Fibroblast of skin of abdomen (primary cell): ENCODE measurements at regions not wholly inside any gene's neighbourhood (a gene's known extent, or its start where the extent isn't known, plus 50 kb on each side); places are given as distances from the start of the nearest gene placed in this dataset.
"Not testable (repeated sequence)": the region's sequence is repeated elsewhere in the genome, so short reads cannot be mapped to it uniquely, and the experiment has no call there.

ENCODE experiments used
- DNase-seq: peaks from one replicate; pipeline ENCODE4 v3.0.0-alpha.2; 2013

DNA sequence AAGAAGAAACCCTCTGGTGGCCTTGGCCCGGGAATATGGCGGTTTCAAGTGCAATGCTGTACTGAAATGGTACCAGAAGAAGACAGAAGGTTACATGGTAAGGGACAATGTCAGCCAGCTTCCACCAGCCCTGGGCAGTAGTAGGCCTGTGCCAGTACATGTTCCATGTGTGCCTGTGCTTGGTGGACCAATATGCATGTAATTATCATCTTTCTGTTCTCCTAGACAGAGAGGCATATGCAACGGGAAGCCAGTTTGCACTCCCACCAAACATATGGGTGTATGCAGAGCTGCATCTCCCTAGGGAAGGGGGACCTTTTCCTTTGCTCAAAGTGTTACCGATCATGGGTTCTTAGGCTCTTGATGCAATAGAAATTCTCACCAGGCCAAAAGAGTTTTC is 80.9 kb upstream of the ADORA2B start:
- not testable (repeated sequence) for DNase-seq

DNA sequence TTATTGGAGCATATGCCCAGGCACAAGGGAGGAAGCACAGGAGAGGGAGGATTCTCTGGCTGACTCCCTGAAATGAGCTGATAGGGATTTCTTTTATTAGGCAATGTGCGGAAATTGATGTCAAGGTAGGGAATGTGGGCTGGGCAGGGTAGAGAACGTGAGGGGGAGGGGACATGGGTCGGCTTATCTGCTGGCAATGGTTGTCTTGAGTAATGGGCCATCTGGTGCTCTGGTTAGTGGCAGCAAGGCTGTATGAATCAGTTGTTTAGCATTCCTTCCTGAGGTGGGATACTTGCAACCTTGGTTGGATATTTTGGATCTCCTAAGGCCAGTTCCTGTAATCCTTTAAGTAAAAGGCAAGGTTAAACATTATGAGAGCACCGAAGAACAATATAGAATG is 80.5 kb upstream of the ADORA2B start:
- DNase-seq: not testable (repeated sequence)

DNA sequence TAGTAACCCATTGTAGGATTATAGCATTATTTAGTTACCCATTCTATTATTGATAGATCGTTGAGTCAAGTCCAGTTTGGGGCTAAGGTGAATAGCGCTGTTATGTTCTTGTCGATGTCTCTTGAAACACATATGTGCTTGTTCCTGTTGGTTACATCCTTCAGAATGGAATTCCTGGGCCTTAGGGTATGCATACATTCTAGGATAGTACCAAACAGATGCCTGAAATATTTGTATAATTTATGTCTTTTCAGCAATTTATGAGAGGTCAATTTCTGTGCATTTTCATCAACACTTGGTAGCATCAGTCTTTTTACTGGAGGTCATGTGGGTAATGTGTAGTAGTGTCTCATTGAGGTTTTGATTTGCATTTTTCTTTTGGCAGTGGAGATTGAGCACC is 78.9 kb upstream of the ADORA2B start:
- DNase-seq: not testable (repeated sequence)

DNA sequence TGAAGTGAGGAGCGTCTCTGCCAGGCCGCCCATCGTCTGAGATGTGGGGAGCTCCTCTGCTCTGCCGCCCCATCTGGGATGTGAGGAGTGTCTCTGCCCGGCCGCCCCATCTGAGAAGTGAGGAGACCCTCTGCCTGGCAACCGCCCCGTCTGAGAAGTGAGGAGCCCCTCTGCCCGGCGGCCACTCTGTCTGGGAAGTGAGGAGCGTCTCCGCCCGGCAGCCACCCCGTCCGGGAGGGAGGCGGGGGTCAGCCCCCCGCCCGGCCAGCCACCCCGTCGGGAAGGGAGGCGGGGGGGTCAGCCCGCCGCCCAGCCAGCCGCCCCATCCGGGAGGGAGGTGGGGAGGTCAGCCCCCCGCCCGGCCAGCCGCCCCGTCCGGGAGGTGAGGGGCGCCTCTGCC is 77.6 kb upstream of the ADORA2B start:
- DNase-seq: not testable (repeated sequence)

DNA sequence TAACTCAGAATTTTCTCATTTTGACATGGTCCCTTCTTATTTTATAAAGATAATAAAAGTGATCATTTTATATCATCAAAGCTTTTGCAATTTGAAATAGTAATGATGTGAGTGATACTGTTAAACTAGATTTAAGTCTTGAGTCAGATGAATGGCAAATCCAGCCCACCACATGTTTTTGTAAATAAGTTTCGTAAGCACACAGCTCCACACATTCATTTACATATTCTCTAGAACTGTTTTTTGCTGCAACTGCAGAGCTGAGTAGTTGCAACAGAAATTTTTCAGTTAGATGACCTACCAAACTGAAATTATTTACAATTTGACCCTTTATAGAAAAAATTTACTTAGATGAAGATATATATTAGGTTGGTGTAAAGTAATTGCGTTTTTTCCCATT is 75.1 kb upstream of the ADORA2B start:
- not testable (repeated sequence) for DNase-seq

DNA sequence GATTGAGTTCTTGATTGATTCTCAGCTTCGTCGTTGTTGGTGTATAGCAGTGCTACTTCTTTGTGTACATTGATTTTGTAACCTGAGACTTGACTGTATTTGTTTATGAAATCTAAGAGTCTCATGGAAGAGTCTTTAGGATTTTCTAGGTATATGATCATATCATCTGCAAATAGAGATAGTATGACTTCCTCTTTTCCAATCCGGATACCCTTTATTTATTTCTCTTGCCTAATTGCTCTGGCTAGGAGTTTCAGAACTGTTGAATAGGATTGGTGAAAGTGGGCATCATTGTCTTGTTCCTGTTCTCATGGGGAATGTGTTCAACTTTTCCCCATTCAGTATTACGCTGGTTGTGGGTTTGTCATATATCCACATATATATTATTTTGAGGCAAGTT is 72.3 kb upstream of the ADORA2B start:
- not testable (repeated sequence) for DNase-seq

DNA sequence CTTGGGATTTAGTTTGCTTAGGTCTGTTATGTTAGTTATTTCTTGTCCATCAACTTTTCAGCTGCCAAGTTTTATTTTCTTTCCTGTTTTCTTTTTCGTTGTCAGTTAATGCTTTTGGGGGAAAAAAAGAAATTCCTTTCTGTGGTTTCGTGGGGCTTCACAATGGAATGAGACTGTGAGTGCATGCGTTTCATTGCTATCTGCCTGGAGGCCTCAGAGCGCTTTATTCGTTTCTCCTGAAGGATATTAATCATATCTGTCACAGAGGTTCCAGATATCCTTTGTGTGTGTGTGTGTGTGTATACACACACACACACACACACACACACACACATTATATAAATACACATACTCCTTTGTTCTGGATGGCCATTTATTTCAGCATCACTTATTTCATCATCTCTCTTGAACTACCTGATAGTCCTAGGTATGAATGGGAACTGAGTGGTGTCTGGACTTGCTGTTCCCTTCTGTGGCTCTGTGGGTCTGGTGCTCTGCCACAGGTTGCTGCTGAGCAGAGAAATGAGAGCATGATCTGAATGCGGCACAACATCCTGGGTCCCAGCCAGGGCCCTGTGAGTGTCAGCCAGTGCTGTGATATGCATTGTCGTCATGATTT is 66.9 kb upstream of the ADORA2B start:
- DNase-seq: peak; percentile 8

DNA sequence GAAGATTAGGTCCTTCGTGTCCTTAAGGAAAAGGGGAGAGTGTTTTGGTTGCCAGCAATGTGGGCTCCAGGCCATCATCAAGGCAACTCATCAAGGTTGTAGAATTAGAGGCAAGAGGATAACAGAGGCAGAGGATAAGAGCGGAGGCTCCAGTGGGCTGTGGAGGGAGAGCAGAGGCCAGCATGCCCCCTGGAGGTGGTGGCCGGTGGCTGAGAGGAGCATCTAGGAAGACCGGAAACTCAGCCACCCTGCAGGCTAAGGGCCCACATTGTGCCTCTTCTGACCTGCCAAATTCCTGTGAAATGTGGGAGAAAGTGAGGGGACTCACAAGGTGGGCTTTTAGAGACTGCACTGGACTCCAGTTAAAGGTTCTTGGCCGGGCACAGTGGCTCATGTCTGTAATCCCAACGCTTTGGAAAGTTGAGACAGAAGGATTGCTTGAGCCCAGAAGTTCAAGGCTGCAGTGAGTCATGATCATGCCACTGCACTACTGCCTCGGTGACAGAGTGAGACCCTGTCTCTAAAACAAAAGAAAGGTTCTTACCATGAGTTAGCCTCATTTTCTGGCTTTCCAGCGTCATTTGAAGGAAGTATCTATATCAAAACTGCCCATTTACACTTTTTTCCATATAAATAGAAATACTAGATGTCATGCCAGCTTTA is 62.7 kb upstream of the ADORA2B start:
- no peak for DNase-seq

DNA sequence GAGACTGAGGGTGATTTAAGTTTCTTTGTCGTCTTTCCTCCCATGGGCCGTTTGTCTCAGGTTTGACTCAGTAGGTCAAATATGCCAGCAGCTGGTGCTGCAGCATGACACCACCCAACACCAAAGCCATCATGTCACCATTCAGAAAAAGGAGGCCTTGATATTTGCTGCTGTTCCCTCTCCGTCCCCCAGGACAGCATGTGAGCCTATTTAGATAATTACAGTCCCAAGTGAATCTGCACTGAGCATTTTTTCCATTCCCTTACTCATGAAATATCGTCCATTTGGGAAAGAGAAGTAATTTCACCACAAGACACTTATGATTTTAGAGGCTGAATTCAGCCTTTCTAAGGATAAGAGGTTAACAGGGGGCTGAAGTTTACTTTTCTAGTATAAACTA is 62.2 kb upstream of the ADORA2B start:
- no peak for DNase-seq

DNA sequence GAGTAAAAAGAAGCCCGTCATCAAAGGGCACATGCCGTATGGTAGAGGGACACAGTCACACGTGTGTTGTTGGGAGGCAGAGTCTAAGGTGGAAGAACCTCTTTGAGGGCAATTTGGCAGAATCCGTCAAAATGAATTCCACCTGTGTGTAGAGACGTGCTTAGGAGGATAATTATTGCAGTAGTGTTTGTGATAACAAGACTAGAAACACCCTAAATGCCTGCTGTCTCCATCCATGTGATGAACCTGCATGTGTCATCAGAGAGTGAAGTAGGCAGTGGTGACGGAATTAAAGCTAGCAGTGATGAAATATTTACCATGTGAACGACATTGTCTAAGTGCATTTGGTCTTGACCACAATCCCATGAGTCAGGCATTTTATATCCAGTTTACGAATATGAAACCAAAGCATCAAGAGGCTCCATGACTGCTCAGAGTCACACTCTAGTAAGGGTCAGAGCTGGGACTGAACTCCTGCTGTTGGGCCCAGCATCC is 61.3 kb upstream of the ADORA2B start:
- peak; percentile 79 for DNase-seq

DNA sequence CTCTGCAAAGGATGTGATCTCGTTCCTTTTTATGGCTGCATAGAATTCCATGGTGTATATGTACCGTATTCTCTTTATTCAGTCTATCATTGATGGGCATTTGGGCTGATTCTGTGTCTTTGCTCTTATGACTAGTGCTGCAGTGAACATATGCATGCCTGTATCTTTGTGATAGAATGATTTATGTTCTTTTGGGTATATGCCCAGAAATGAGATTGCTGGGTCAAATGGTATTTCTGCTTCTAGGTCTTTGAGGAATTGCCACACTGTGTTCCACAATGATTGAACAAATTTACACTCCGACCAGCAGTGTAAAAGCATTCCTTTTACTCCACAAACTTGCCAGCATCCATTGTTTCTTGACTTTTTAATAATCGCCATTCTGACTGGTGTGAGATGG is 60.2 kb upstream of the ADORA2B start:
- peak; percentile 62 for DNase-seq

DNA sequence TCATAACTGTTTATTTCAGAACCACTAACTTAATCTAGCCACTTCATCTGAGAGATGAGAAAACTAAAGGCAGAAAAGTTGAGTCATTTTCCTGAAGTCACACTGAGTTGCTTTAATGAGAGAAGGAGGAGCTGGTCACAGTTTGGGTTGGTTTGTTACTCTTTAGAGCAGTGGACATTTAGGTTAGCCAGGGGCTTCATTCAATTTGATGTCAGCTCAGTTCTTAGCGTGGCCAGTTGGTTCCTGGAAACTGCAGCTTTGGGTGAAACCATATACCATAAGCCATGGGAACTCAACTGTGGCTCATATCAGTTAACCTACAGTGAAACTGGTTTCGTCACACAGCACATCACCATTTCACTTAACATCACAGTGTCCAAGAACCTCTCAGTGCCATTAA is 59.2 kb upstream of the ADORA2B start:
- no peak for DNase-seq

DNA sequence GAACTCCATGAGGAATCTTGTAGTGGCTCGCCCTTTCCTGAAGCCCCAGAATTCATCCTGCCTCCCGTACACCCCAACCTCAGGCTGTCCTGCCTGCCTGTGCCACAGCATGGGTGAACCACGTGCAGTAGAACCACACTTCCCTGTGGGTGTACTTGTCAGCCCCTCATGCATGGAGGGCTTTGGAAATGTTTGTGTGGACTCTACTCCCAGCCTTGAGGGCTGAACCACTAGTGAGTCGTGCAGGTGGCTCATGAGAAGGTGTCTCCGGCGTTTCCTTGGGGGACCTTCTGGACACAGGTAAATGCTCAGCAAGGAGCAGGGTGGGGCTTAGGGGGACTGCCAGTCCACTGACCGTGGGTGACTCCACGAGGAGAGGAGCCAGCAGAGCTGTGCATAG is 58.7 kb upstream of the ADORA2B start:
- no peak for DNase-seq

DNA sequence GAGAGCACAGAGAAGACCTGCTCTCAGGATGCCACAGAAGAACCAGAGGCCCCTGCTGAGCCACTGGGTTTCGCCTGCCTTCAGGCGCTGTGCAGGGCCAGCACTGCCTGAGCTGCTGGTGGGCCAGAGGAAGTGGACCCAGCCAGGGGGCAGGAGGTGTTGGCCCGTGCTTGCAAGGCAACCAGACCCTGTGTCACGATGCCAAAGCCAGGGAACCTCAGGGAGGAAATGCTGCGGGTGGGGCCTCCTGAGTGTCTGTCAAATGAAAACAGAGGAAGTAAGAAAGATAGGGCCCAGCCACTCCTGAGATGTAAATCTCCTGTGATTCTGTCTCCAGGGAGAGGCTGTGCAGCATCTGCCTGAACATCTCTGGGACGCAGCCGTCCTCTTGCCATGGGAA is 58.1 kb upstream of the ADORA2B start:
- no peak for DNase-seq

DNA sequence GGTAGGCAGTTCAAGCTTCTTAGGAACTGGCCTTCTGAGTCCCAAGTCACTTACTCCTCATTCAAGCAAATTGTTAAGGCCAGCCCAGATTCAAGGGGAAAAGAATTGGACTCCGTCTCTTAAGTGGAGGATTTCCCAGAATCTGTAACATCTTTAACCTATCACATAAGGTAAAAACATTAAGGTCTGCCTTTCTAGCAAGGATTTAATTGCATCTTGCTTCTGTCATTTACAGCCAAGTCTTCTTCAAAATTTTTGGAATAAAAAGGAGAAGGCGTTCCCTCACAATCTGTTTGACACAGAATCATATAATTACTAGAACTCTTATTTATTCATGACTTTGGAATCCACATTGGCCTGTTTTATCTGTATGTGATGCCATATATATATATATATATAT is 56.5 kb upstream of the ADORA2B start:
- no peak for DNase-seq

DNA sequence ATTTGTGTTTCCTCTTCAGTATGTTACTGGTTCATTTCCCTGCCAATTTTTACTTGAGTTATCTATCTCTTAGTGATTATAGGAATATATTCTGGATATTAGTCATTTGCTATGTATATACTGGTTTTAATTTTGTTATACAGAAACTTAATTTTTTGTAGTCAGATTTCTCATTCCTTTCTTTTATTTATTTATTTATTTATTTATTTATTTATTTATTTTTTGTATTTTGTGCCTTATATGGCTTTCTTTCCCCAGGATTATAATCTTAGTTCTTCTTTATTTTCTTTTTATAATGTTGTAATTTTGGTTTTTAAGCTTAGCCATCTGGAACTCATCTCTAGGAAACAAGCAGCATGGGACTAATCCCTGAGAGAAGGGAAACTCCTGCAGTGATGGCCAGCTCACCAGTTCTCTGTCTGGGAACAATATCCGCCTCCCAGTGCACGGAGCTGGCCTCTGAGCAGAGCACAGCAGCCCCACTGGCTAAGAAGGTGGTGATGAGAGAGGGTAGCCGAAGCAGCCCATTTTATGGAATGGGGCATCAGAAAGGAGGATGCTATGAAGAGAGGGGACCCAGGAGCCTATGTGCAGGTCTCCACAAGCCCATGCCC is 54.5 kb upstream of the ADORA2B start:
- DNase-seq: no peak

DNA sequence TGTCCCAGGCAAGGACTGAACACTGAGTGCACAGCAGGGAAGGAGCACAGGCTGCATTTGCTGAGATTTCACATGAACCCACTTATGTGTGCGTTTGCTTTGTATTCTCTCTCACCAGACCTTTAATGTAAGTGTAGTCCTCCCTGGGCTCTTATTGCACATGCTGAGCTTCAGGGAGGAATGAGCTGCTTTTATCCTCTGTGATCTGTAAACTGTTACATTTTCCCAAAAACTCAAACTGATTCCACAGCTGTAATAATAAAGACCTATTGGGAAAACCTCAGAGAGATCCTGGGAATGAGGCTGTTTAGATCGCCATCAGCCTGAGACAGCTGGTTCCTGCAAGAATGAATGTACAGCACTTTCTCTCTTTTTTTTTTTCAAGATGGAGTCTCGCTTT is 53.6 kb upstream of the ADORA2B start:
- DNase-seq: no peak

DNA sequence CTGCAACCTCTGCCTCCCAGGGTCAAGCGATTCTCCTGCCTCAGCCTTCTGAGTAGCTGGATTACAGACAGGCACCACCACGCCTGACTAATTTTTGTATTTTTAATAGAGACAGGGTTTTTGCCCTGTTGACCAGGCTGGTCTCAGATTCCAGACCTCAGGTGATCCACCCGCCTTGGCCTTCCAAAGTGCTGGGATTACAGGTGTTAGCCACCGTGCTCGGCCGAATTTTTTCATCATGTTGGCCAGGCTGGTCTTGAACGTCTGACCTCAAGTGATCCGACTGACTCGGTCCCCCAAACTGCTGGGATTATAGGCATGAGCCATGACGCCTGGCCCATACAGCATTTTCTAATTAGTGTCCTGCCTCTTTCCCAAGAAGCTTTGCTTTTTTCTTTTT is 52.7 kb upstream of the ADORA2B start:
- DNase-seq: no peak

DNA sequence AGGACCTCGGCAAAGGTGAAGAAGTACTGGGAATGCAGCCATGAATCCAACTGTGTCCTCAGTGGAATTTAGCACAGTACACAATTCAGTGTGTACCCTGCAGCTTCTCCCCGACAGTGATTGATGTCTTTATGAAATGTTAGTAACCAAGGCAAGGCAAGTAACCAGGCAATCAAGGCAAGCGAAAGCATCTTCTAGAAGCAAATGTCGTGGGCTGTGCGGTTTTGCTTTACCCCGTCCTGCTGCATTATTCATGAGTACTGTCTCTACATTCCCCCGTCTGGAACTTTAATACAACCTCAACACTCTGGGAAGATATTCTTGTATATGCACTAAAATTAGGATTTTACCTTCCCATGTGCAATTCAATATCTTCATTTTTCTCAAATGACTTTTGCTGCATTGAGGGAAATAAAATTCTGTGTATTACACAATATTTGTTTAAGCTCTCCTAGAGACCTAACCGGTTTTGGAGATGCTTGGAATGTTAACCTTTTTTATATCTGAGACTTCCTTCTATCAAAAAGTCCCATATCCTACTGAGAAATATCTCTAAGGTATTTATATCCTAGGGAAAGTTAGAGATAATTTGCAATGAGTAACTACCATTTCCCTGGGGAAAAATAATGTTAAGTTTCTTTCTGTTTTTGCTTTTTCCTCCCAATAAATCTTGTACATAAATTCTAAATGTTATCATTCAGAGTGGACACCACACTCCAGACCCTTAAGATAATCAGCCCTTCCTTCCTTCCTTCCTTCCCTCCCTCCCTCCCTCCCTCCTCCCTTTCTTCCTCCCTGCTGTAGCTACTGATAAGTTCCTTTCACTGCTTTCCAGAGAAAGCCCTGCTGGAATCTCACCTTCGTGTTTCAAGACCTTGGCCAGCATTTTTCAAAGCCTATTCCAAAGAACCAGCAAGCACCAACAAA is 51.9 kb upstream of the ADORA2B start:
- peak; percentile 31 for DNase-seq

DNA sequence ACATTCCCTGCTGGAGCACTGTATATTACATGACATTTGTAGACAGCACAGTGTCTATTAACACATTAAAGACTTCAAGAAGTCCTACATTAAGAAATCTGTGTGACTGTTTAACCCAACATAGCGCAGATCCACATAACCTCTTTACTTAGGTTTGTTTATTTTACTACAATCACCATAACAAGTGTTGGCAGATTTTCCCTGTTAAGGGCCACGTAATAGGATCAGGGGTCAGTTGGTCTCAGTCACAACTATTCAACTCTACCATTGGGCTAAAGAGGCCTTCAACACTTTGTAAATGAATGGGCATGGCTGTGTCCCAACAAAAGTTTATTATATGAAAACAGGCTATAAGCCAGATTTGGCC is 51.3 kb upstream of the ADORA2B start:
- no peak for DNase-seq

DNA sequence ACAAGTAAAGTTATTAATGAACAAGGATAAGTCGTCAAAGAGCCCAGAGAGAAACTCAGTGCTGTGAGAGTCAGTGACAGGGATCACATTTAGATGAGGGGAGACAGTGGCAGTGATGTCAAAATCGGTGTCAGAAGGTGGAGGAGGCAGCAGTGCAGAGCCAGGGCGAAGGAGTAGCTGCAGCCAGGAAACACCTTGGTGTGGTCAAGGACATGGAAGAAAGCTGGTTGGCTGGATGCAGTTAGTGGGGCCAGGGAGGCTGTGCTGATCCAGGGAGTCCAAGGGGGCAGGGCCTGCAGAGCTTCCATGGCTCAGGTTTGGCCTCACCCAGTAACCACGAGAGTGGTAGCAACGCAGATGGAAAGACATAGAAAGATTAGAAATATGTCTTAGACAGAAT is 50.7 kb upstream of the ADORA2B start:
- DNase-seq: no peak

DNA sequence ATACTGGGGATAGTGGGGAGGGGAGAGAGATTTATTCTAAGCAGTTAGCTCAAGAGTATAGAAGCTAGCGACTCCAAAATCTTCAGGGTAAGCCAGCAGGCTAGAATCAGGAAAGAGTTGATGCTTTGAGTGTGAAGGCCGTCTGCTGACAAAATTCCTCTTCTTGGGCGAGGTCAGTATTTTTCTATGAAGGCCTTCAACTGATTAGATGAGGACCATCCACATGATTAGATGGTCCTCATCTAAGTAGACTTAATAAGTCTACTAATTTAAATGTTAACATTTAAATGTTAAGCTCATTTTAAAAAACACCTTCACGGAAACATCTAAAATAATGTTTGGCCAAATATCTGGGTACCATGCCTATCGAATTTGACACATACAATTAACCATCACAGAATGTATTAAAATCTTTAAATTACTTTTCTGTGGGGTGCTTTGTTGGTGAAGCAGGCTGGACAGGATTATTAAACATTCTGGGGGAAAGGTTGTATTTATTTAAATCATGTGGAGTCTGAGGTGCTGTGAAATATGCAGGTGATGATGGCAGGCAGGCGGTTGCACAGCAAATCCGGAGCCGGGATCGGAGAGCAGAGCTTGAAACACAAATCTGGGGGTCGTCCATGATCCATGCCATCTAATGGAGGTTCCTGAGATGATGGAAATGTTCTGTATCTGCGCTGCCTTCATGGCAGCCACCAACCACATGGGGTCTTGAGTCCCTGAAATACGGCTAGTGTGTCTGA is 49.8 kb upstream of the ADORA2B start:
- no peak for DNase-seq
